GM18507 (cell line): ENCODE measurements at regions not wholly inside any gene's neighbourhood (a gene's known extent, or its start where the extent isn't known, plus 50 kb on each side); places are given as distances from the start of the nearest gene placed in this dataset.

Experiments used
- DNase-seq: peaks from one replicate; pipeline ENCODE4 v3.0.0; 2011; ENCODE audit warnings: low read depth; ENCODE audit not compliant: insufficient read length; ENCODE audit errors: extremely low spot score
- FAIRE-seq: peaks from 2 replicates; lab custom pipeline; 2011; peaks lifted over from hg19 to GRCh38; lab: Jason Lieb, UNC

- no peak for FAIRE-seq
Measured at GRCh38 chr3:102193255-102193654, 241.6 kb upstream of the ZPLD1 start.

GRCh38 chr3:102194001-102194400 lies 240.8 kb upstream of the ZPLD1 start:
- DNase-seq (no peak), FAIRE-seq (no peak)

More at GRCh38 chr3:102193255-102193654, 241.6 kb upstream of the ZPLD1 start:
- no peak for DNase-seq

- DNase-seq (no peak), FAIRE-seq (no peak)
Measured at GRCh38 chr3:102194760-102195159, 240.1 kb upstream of the ZPLD1 start.

GRCh38 chr3:102195198-102195948 lies 239.4 kb upstream of the ZPLD1 start:
- FAIRE-seq = no peak
- no peak for DNase-seq

- DNase-seq = no peak
- FAIRE-seq = no peak
Measured at GRCh38 chr3:102200126-102200525, 234.7 kb upstream of the ZPLD1 start.

- FAIRE-seq (no peak), DNase-seq (no peak)
Measured at GRCh38 chr3:102200560-102200959, 234.3 kb upstream of the ZPLD1 start.

- FAIRE-seq (no peak), DNase-seq (no peak)
Measured at GRCh38 chr3:102205647-102206046, 229.2 kb upstream of the ZPLD1 start.

- FAIRE-seq (no peak), DNase-seq (no peak)
Measured at GRCh38 chr3:102206511-102207031, 228.2 kb upstream of the ZPLD1 start.

GRCh38 chr3:102207151-102207571 lies 227.7 kb upstream of the ZPLD1 start:
- FAIRE-seq (no peak), DNase-seq (no peak)

- FAIRE-seq (no peak), DNase-seq (no peak)
Measured at GRCh38 chr3:102215166-102215565, 219.6 kb upstream of the ZPLD1 start.

GRCh38 chr3:102223132-102223531 lies 211.7 kb upstream of the ZPLD1 start:
- FAIRE-seq (no peak), DNase-seq (no peak)

GRCh38 chr3:102224171-102224570 lies 210.6 kb upstream of the ZPLD1 start:
- DNase-seq (no peak), FAIRE-seq (no peak)

GRCh38 chr3:102225005-102225404 lies 209.8 kb upstream of the ZPLD1 start:
- FAIRE-seq (no peak), DNase-seq (no peak)

- peak; percentile 74 for FAIRE-seq
- DNase-seq = no peak
Measured at GRCh38 chr3:102225407-102226132, 209.2 kb upstream of the ZPLD1 start.

GRCh38 chr3:102226463-102226862 lies 208.4 kb upstream of the ZPLD1 start:
- FAIRE-seq (no peak), DNase-seq (no peak)

- FAIRE-seq (peak; percentile 92), DNase-seq (no peak)
Measured at GRCh38 chr3:102229062-102229655, 205.7 kb upstream of the ZPLD1 start.

GRCh38 chr3:102230057-102230456 lies 204.8 kb upstream of the ZPLD1 start:
- FAIRE-seq (no peak), DNase-seq (no peak)

- DNase-seq (no peak), FAIRE-seq (peak; percentile 92)
Measured at GRCh38 chr3:102233881-102234280, 200.9 kb upstream of the ZPLD1 start.

GRCh38 chr3:102235679-102236078 lies 199.1 kb upstream of the ZPLD1 start:
- DNase-seq = no peak
- FAIRE-seq = peak; percentile 56

GRCh38 chr3:102237181-102237580 lies 197.6 kb upstream of the ZPLD1 start:
- FAIRE-seq (no peak), DNase-seq (no peak)
